H1 (cell line): ENCODE measurements at regions not wholly inside any gene's neighbourhood (a gene's known extent, or its start where the extent isn't known, plus 50 kb on each side); places are given as distances from the start of the nearest gene placed in this dataset.

Source experiments
- BACH1 ChIP-seq: IDR thresholded peaks from 2 replicates; pipeline ENCODE4 v1.6.1; 2012; ENCODE audit warnings: low read length, improper control_type of control experiment
- CTCF ChIP-seq, 3 experiments: IDR thresholded peaks; 1 replicate in 2 of 3; 2 replicates in 1 of 3; pipeline versions ENCODE4 v1.5.1 to v1.6.1; 2011; ENCODE audit warnings: low read length in 3 of 3, mild to moderate bottlenecking in 3 of 3, inconsistent platforms in 2 of 3, low read depth in 1 of 3, moderate library complexity in 1 of 3; ENCODE audit not compliant: insufficient read depth in 1 of 3; ENCODE audit errors: control extremely low read depth in 1 of 3
- EP300 ChIP-seq, 2 experiments: IDR thresholded peaks; 1 replicate in 1 of 2; 2 replicates in 1 of 2; pipeline ENCODE4 v1.6.1; 2011 to 2012; ENCODE audit warnings: low read depth in 2 of 2, low read length in 2 of 2, mild to moderate bottlenecking in 2 of 2, borderline replicate concordance in 1 of 2, inconsistent platforms in 1 of 2, moderate library complexity in 1 of 2
- EZH2 ChIP-seq: fragments of 200-600 bp; sonication (generic); IDR thresholded peaks from 2 replicates; pipeline ENCODE4 v1.7.1; 2012; ENCODE audit warnings: low read depth, mild to moderate bottlenecking, moderate library complexity, low read length, inconsistent platforms; ENCODE audit not compliant: severe bottlenecking
- PHF8 ChIP-seq: fragments of 200-600 bp; sonication (generic); conservative IDR thresholded peaks from 2 replicates; pipeline ENCODE4 v1.7.1; 2012; ENCODE audit warnings: low read depth, mild to moderate bottlenecking, inconsistent platforms, low read length, moderate library complexity

GRCh38 chr12:65643595-65644386, 180.5 kb upstream of the HMGA2 start:
- TF ChIP-seq BACH1 (no peak), EP300 (IDR thresholded peaks at IDR 0.05; ENCODE audit: borderline replicate concordance in 1 of 2, low read depth in 2 of 2, low read length in 2 of 2) (no peak), CTCF (IDR thresholded peaks at IDR 0.05; ENCODE audit: control extremely low read depth in 1 of 3, insufficient read depth in 1 of 3, low read depth in 1 of 3, low read length in 3 of 3) (no peak), PHF8 (no peak), EZH2 (no peak)
